Esophagus muscularis mucosa (tissue), 4 donors: ENCODE measurements at regions not wholly inside any gene's neighbourhood (a gene's known extent, or its start where the extent isn't known, plus 50 kb on each side); places are given as distances from the start of the nearest gene placed in this dataset.
"Not testable (repeated sequence)": the region's sequence is repeated elsewhere in the genome, so short reads cannot be mapped to it uniquely, and the experiment has no call there.

ENCODE experiments used
- DNase-seq: peaks from one replicate; pipeline ENCODE4 v3.0.0-alpha.2; 2017; ENCODE audit errors: extremely low spot score
- H3K27ac ChIP-seq, 4 donors: fragments of 200-600 bp; sonication (generic); replicated peaks in 1 of 4; 1 replicate in 3 of 4; 2 replicates in 1 of 4; pipeline ENCODE4 v1.5.1; 2016 to 2019; ENCODE audit warnings: mild to moderate bottlenecking in 1 of 4
- H3K27me3 ChIP-seq, 4 donors: fragments of 200-600 bp; sonication (generic); one replicate each; pipeline versions ENCODE4 v1.5.1 to v1.6.0; 2016 to 2019
- H3K36me3 ChIP-seq, 4 donors: fragments of 200-600 bp; sonication (generic); one replicate each; pipeline ENCODE4 v1.5.1; 2016 to 2019
- H3K4me1 ChIP-seq, 4 donors: fragments of 200-600 bp; sonication (generic); one replicate each; pipeline ENCODE4 v1.5.1; 2016 to 2019
- H3K4me3 ChIP-seq, 4 donors: fragments of 200-600 bp; sonication (generic); 1 replicate in 2 of 4; 2 replicates in 2 of 4; pipeline ENCODE4 v1.5.1; 2016 to 2019; ENCODE audit warnings: mild to moderate bottlenecking in 4 of 4, moderate library complexity in 1 of 4
- H3K9me3 ChIP-seq, 4 donors: fragments of 200-600 bp; sonication (generic); 1 replicate in 3 of 4; 2 replicates in 1 of 4; pipeline ENCODE4 v1.5.1; 2016 to 2019
- CTCF ChIP-seq, 3 experiments: fragments of 200-600 bp in 2 of 3; fragments of 450-650 bp in 1 of 3; sonication (generic) in 2 of 3; IDR thresholded peaks; one replicate each; pipeline ENCODE4 v1.5.1; 2017 to 2019; ENCODE audit warnings: antibody characterized with exemption in 3 of 3, mild to moderate bottlenecking in 2 of 3, moderate library complexity in 1 of 3
- EP300 ChIP-seq: sonication (generic); formaldehyde crosslinking; IDR thresholded peaks from one replicate; pipeline ENCODE4 v1.6.1; 2017; ENCODE audit warnings: antibody characterized with exemption
- POLR2A ChIP-seq: fragments of 450-650 bp; IDR thresholded peaks from one replicate; pipeline ENCODE4 v1.6.1; 2017; ENCODE audit warnings: antibody characterized with exemption, moderate library complexity, mild to moderate bottlenecking, low read depth
- POLR2AphosphoS5 ChIP-seq, 2 donors: sonication (generic); formaldehyde crosslinking; IDR thresholded peaks; one replicate each; pipeline ENCODE4 v1.6.1; 2017; ENCODE audit warnings: antibody characterized with exemption in 2 of 2
- WGBS: methylation state at CpG from one replicate; pipeline ENCODE4 v1.1.5; 2018; 5-methylcytosine and 5-hydroxymethylcytosine counted together
- intact Hi-C: fragments of 100-400 bp; cut with DNase I; formaldehyde crosslinking; loops from one replicate; pipeline ENCODE4 v1.15.1; 2023

DNA sequence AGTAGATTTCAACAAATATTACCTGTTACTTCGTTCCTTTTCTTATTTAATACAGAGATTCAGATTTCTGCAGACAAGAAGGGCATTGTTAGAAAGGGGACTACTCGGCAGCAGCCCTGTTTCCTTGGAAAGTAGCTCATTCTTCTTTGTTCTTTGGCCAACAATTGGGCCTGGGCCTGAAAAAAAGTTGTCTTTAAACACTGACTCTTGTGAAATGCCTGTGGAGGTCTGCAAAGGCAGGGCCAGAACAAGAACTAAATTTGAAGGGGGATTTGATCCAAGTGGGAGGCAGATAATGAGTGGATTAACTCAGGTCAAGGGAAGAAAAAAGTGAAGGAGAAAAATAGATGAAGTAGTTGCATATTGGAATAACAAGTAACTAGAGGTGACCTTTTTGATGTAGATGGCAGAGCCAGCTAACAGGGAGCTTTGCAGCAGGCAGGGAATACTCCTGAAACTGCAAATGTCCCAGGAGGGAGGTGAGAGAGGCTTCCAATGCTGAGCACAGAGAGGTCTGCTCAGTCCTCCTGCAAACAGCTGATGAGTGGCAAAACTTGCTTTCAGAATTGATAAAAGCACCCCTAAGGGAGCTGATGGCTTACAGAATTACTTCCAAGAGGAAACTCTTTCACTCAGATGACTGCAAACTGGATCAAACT lies 393.2 kb upstream of the HS3ST1 start:
- WGBS: 49% methylated on average over 2 of the region's 2 CpGs
- no peak overlapping the region for H3K4me3 ChIP-seq
- no peaks in the 10 kb centered on the region for H3K4me1 ChIP-seq
- DNase-seq: no peak
- no peaks in the 10 kb centered on the region for H3K27me3 ChIP-seq
- no peak overlapping the region for H3K27ac ChIP-seq
- peaks cover 0 to 3% (median 0%) of the 10 kb centered on the region in 4 donors for H3K9me3 ChIP-seq
- TF ChIP-seq POLR2A (no peak), CTCF (IDR thresholded peaks at IDR 0.05) (no peak), EP300 (no peak), POLR2AphosphoS5 (IDR thresholded peaks at IDR 0.05) (no peak)
- H3K36me3 ChIP-seq: no peaks in the 10 kb centered on the region
- intact Hi-C loops: no loop called here

- TF ChIP-seq EP300 (no peak), POLR2A (no peak), POLR2AphosphoS5 (IDR thresholded peaks at IDR 0.05) (no peak), CTCF (IDR thresholded peaks at IDR 0.05) (no peak)
- Histone ChIP-seq H3K9me3 (no peaks in the 10 kb centered on the region), H3K36me3 (no peaks in the 10 kb centered on the region), H3K4me3 (no peak overlapping the region), H3K4me1 (no peaks in the 10 kb centered on the region), H3K27ac (no peak overlapping the region), H3K27me3 (no peaks in the 10 kb centered on the region)
- no peak for DNase-seq
- intact Hi-C loops: no loop called here
Observed at GRCh38 chr4:11817088-11817487, 388.4 kb upstream of the HS3ST1 start.

DNA sequence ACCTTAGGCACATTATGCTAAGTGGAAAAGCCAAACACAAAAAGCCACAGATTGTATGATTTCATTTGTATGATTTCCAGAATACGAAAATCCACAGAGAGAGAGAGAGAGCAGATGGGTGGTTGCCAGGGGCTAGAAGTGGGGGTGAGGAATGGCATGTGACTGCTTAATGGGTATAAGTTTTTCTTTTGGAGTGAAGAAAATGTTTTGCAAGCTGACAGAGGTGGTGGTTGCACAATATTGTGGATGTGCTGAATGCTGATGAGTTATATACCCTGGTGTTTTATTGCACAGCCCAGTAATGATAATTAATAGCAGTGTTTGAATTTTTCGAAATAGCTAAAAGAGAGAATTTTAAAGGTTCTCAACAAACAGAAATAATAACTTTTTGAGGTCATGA lies 386.1 kb upstream of the HS3ST1 start:
- H3K4me1 ChIP-seq: no peaks in the 10 kb centered on the region
- intact Hi-C loops: no loop called here
- no peak overlapping the region for H3K4me3 ChIP-seq
- no peak overlapping the region for H3K27ac ChIP-seq
- DNase-seq: no peak
- no peaks in the 10 kb centered on the region for H3K9me3 ChIP-seq
- H3K36me3 ChIP-seq: no peaks in the 10 kb centered on the region
- TF ChIP-seq POLR2AphosphoS5 (IDR thresholded peaks at IDR 0.05): no peak
- no peak for TF ChIP-seq POLR2A
- TF ChIP-seq CTCF (IDR thresholded peaks at IDR 0.05): no peak
- TF ChIP-seq EP300: no peak
- WGBS: 81% methylated on average over 2 of the region's 2 CpGs
- H3K27me3 ChIP-seq: no peaks in the 10 kb centered on the region

GRCh38 chr4:11813951-11814446 lies 385.3 kb upstream of the HS3ST1 start:
- Histone ChIP-seq H3K36me3 (no peaks in the 10 kb centered on the region), H3K4me3 (no peak overlapping the region), H3K27ac (no peak overlapping the region), H3K27me3 (no peaks in the 10 kb centered on the region), H3K9me3 (no peaks in the 10 kb centered on the region), H3K4me1 (no peaks in the 10 kb centered on the region)
- intact Hi-C loops: no loop called here
- DNase-seq: no peak
- TF ChIP-seq POLR2A: no peak
- no peak for TF ChIP-seq POLR2AphosphoS5 (IDR thresholded peaks at IDR 0.05)
- TF ChIP-seq EP300: no peak
- TF ChIP-seq CTCF (IDR thresholded peaks at IDR 0.05): no peak
- 32% methylated on average over 1 of the region's 1 CpG for WGBS

DNA sequence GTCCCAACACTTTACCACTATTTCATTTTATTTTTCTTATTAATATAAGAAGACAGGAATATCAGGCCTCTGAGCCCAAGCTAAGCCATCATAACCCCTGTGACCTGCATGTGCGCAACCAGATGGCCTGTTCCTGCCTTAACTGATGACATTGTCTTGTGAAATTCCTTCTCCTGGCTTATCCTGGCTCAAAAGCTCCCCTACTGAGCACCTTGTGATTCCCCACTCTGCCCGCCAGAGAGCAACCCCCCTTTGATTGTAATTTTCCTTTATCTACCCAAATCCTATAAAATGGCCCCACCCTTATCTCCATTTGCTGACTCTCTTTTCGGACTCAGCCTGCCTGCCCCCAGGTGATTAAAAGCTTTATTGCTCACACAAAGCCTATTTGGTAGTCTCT lies 382.8 kb upstream of the HS3ST1 start:
- WGBS: 89% methylated on average over 3 of the region's 3 CpGs
- H3K4me3 ChIP-seq, H3K9me3 ChIP-seq, H3K27me3 ChIP-seq, H3K27ac ChIP-seq, DNase-seq, intact Hi-C loops, H3K4me1 ChIP-seq, H3K36me3 ChIP-seq: not testable (repeated sequence)
